Trophoblast cell (in vitro differentiated cells and primary cell): ENCODE measurements at regions not wholly inside any gene's neighbourhood (a gene's known extent, or its start where the extent isn't known, plus 50 kb on each side); places are given as distances from the start of the nearest gene placed in this dataset.

Source experiments
- DNase-seq, 2 donors: peaks; one replicate each; pipeline ENCODE4 v3.0.0-alpha.2; 2016
- H2AFZ ChIP-seq: 2 replicates; pipeline ENCODE4 v1.6.1; 2013; ENCODE audit warnings: low read length, moderate library complexity, mild to moderate bottlenecking; ENCODE audit not compliant: insufficient read depth, poor library complexity
- H2AK5ac ChIP-seq: 2 replicates; pipeline ENCODE4 v1.6.1; 2013; ENCODE audit warnings: mild to moderate bottlenecking, low read length
- H2BK120ac ChIP-seq: 2 replicates; pipeline ENCODE4 v1.6.1; 2013; ENCODE audit warnings: low read length, mild to moderate bottlenecking, moderate library complexity; ENCODE audit not compliant: insufficient read depth, poor library complexity
- H2BK12ac ChIP-seq: 2 replicates; pipeline ENCODE4 v1.6.1; 2013; ENCODE audit warnings: mild to moderate bottlenecking, low read length, moderate library complexity
- H2BK5ac ChIP-seq: 2 replicates; pipeline ENCODE4 v1.6.1; 2013; ENCODE audit warnings: low read length, low read depth, moderate library complexity, mild to moderate bottlenecking; ENCODE audit not compliant: poor library complexity
- H3K14ac ChIP-seq: 2 replicates; pipeline ENCODE4 v1.6.1; 2013; ENCODE audit warnings: mild to moderate bottlenecking, low read length
- H3K18ac ChIP-seq: 2 replicates; pipeline ENCODE4 v1.6.1; 2013; ENCODE audit warnings: mild to moderate bottlenecking, low read length
- H3K23ac ChIP-seq: 2 replicates; pipeline ENCODE4 v1.6.1; 2013; ENCODE audit warnings: low read length
- H3K27ac ChIP-seq: 2 replicates; pipeline ENCODE4 v1.5.1; 2013; ENCODE audit warnings: low read depth, mild to moderate bottlenecking, inconsistent platforms, low read length, moderate library complexity
- H3K27me3 ChIP-seq: 2 replicates; pipeline ENCODE4 v1.6.1; 2013; ENCODE audit warnings: inconsistent platforms, mild to moderate bottlenecking, low read length, moderate library complexity; ENCODE audit not compliant: insufficient read depth
- H3K36me3 ChIP-seq, 2 experiments: 1 replicate in 1 of 2; 2 replicates in 1 of 2; pipeline ENCODE4 v1.6.1; 2013; ENCODE audit warnings: low read length in 2 of 2, mild to moderate bottlenecking in 2 of 2, moderate library complexity in 1 of 2; ENCODE audit not compliant: insufficient read depth in 2 of 2, control insufficient read depth in 1 of 2
- H3K4ac ChIP-seq: 2 replicates; pipeline ENCODE4 v1.6.1; 2013; ENCODE audit warnings: low read depth, mild to moderate bottlenecking, low read length, moderate library complexity
- H3K4me1 ChIP-seq, 2 experiments: 1 replicate in 1 of 2; 2 replicates in 1 of 2; pipeline ENCODE4 v1.6.1; 2013; ENCODE audit warnings: low read length in 2 of 2, mild to moderate bottlenecking in 2 of 2, moderate library complexity in 1 of 2; ENCODE audit not compliant: insufficient read depth in 2 of 2, control insufficient read depth in 1 of 2
- H3K4me2 ChIP-seq: 2 replicates; pipeline ENCODE4 v1.6.1; 2013; ENCODE audit warnings: inconsistent platforms, mild to moderate bottlenecking, low read length, moderate library complexity
- H3K4me3 ChIP-seq: 2 replicates; pipeline ENCODE4 v1.5.1; 2013; ENCODE audit warnings: mild to moderate bottlenecking, low read depth, low read length, inconsistent platforms
- H3K79me1 ChIP-seq: one replicate; pipeline ENCODE4 v1.6.1; 2013; ENCODE audit warnings: low read length
- H3K79me2 ChIP-seq: 2 replicates; pipeline ENCODE4 v1.6.1; 2013; ENCODE audit warnings: low read length, mild to moderate bottlenecking; ENCODE audit not compliant: control insufficient read depth, insufficient read depth, poor library complexity
- H3K9ac ChIP-seq: 2 replicates; pipeline ENCODE4 v1.6.1; 2013; ENCODE audit warnings: mild to moderate bottlenecking, low read length
- H3K9me3 ChIP-seq: 2 replicates; pipeline ENCODE4 v1.6.1; 2013; ENCODE audit warnings: low read depth, mild to moderate bottlenecking, control low read depth, inconsistent platforms, low read length; ENCODE audit not compliant: insufficient read depth
- H4K12ac ChIP-seq: 2 replicates; pipeline ENCODE4 v1.6.1; 2013; ENCODE audit warnings: low read depth, mild to moderate bottlenecking, low read length, moderate library complexity
- H4K8ac ChIP-seq: 2 replicates; pipeline ENCODE4 v1.6.1; 2013; ENCODE audit warnings: low read depth, mild to moderate bottlenecking, low read length, moderate library complexity
- H4K91ac ChIP-seq: one replicate; pipeline ENCODE4 v1.6.1; 2013; ENCODE audit warnings: low read depth, mild to moderate bottlenecking, low read length, moderate library complexity
- WGBS: extraction: QIAGEN DNeasy Blood & Tissue Kit; methylation state at CpG from one replicate; pipeline ENCODE4 v1.1.7; 2013; ENCODE audit warnings: missing lambda C conversion rate; ENCODE audit not compliant: insufficient read length, insufficient coverage; ENCODE audit errors: extremely low coverage; 5-methylcytosine and 5-hydroxymethylcytosine counted together

- no peak overlapping the region for H3K27ac ChIP-seq
- no peak overlapping the region for H2AK5ac ChIP-seq
- DNase-seq, result no peak
- peaks cover 6 to 15% of the 10 kb centered on the region in 2 experiments for H3K4me1 ChIP-seq
- H3K79me2 ChIP-seq, result no peaks in the 10 kb centered on the region
- no peak overlapping the region for H3K14ac ChIP-seq
- H3K23ac ChIP-seq, result no peak overlapping the region
- no peak overlapping the region for H4K12ac ChIP-seq
- no peak overlapping the region for H2BK120ac ChIP-seq
- no peak overlapping the region for H4K91ac ChIP-seq
- peaks cover 2% of the 10 kb centered on the region for H3K9me3 ChIP-seq
- H3K4ac ChIP-seq, result no peak overlapping the region
- no peak overlapping the region for H3K18ac ChIP-seq
- H4K8ac ChIP-seq, result no peak overlapping the region
- no peak overlapping the region for H2BK5ac ChIP-seq
- WGBS, result no CpG with 5 or more reads among the region's 25 CpGs
- no peaks in the 10 kb centered on the region for H3K27me3 ChIP-seq
- H2BK12ac ChIP-seq, result no peak overlapping the region
- H3K36me3 ChIP-seq, result no peaks in the 10 kb centered on the region
- no peaks in the 10 kb centered on the region for H3K79me1 ChIP-seq
- no peak overlapping the region for H2AFZ ChIP-seq
- no peak overlapping the region for H3K4me2 ChIP-seq
- no peak overlapping the region for H3K4me3 ChIP-seq
- no peak overlapping the region for H3K9ac ChIP-seq
Measured at GRCh38 chr11:70500076-70500847, 101.9 kb downstream of the CTTN start.

- H4K91ac ChIP-seq, result no peak overlapping the region
- no peak overlapping the region for H3K4me2 ChIP-seq
- peak overlapping the region; percentile 13 for H3K9ac ChIP-seq
- H2BK5ac ChIP-seq, result no peak overlapping the region
- peaks cover 2% of the 10 kb centered on the region for H3K9me3 ChIP-seq
- no peaks in the 10 kb centered on the region for H3K79me2 ChIP-seq
- H3K14ac ChIP-seq, result no peak overlapping the region
- no peak overlapping the region for H3K4me3 ChIP-seq
- no peak overlapping the region for H3K4ac ChIP-seq
- no CpG with 5 or more reads among the region's 26 CpGs for WGBS
- no peak overlapping the region for H2AK5ac ChIP-seq
- no peak overlapping the region for H3K18ac ChIP-seq
- no peaks in the 10 kb centered on the region for H3K27me3 ChIP-seq
- H3K4me1 ChIP-seq, result peaks cover 6 to 15% of the 10 kb centered on the region in 2 experiments
- no peak overlapping the region for H4K8ac ChIP-seq
- H3K79me1 ChIP-seq, result no peaks in the 10 kb centered on the region
- H3K27ac ChIP-seq, result no peak overlapping the region
- no peaks in the 10 kb centered on the region for H3K36me3 ChIP-seq
- no peak overlapping the region for H2BK12ac ChIP-seq
- H4K12ac ChIP-seq, result no peak overlapping the region
- H2AFZ ChIP-seq, result no peak overlapping the region
- no peak for DNase-seq
- H3K23ac ChIP-seq, result no peak overlapping the region
- H2BK120ac ChIP-seq, result no peak overlapping the region
Measured at GRCh38 chr11:70501051-70501901, 102.9 kb downstream of the CTTN start.

- H4K8ac ChIP-seq, result no peak overlapping the region
- no peak overlapping the region for H4K12ac ChIP-seq
- no peaks in the 10 kb centered on the region for H3K79me1 ChIP-seq
- no peaks in the 10 kb centered on the region for H3K27me3 ChIP-seq
- no peak overlapping the region for H3K4me3 ChIP-seq
- no peaks in the 10 kb centered on the region for H3K36me3 ChIP-seq
- no peak overlapping the region for H2BK5ac ChIP-seq
- no peak overlapping the region for H3K4me2 ChIP-seq
- H2BK12ac ChIP-seq, result no peak overlapping the region
- no peak overlapping the region for H3K18ac ChIP-seq
- no peak overlapping the region for H4K91ac ChIP-seq
- no peak overlapping the region for H3K23ac ChIP-seq
- H3K9ac ChIP-seq, result no peak overlapping the region
- H2AK5ac ChIP-seq, result no peak overlapping the region
- no peak overlapping the region for H3K14ac ChIP-seq
- peaks cover 6 to 15% of the 10 kb centered on the region in 2 experiments for H3K4me1 ChIP-seq
- H3K4ac ChIP-seq, result no peak overlapping the region
- DNase-seq, result no peak
- WGBS, result no CpG with 5 or more reads among the region's 18 CpGs
- no peak overlapping the region for H3K27ac ChIP-seq
- H3K79me2 ChIP-seq, result no peaks in the 10 kb centered on the region
- peaks cover 2% of the 10 kb centered on the region for H3K9me3 ChIP-seq
- no peak overlapping the region for H2BK120ac ChIP-seq
- H2AFZ ChIP-seq, result no peak overlapping the region
Measured at GRCh38 chr11:70501933-70502540, 103.7 kb downstream of the CTTN start.

GRCh38 chr11:70502677-70503467 lies 104.5 kb downstream of the CTTN start:
- H4K8ac ChIP-seq, result no peak overlapping the region
- H3K4ac ChIP-seq, result no peak overlapping the region
- no peak overlapping the region for H3K18ac ChIP-seq
- H3K4me1 ChIP-seq, result peaks cover under 1 to 11% of the 10 kb centered on the region in 2 experiments
- H3K27me3 ChIP-seq, result no peaks in the 10 kb centered on the region
- no peak overlapping the region for H3K27ac ChIP-seq
- no peak overlapping the region for H2AK5ac ChIP-seq
- H2BK5ac ChIP-seq, result no peak overlapping the region
- no peak for DNase-seq
- H3K4me2 ChIP-seq, result no peak overlapping the region
- H2BK120ac ChIP-seq, result no peak overlapping the region
- no peak overlapping the region for H3K14ac ChIP-seq
- no peaks in the 10 kb centered on the region for H3K36me3 ChIP-seq
- H2BK12ac ChIP-seq, result no peak overlapping the region
- no peak overlapping the region for H4K91ac ChIP-seq
- H3K4me3 ChIP-seq, result no peak overlapping the region
- H3K9ac ChIP-seq, result no peak overlapping the region
- peaks cover 2% of the 10 kb centered on the region for H3K9me3 ChIP-seq
- H3K79me2 ChIP-seq, result no peaks in the 10 kb centered on the region
- H2AFZ ChIP-seq, result no peak overlapping the region
- no CpG with 5 or more reads among the region's 15 CpGs for WGBS
- no peak overlapping the region for H3K23ac ChIP-seq
- no peaks in the 10 kb centered on the region for H3K79me1 ChIP-seq
- H4K12ac ChIP-seq, result no peak overlapping the region
